ENCODE measurements at regions not wholly inside any gene's neighbourhood (a gene's known extent, or its start where the extent isn't known, plus 50 kb on each side); places are given as distances from the start of the nearest gene placed in this dataset.

DNA sequence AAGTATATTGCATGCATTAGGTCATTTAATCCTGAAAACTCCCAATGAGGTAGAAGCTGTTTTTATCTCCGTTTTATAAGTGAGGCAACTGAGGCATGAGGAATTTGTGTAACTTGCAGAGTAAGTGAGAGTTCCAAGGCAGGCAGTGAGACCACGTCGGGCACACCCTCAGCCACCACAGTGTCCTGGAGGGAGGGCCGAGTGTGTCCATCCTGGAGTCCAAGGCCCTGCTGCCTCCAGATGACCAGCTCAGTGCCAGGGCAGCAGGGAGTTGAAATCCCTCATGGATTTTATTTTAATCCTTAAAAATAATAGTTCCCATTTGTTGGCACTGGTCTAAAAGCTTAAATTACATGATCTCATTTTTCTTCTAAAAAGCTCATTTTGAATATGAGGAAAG lies 104.6 kb upstream of the SMIM23 start:
- TF ChIP-seq SP2 (IDR thresholded peaks at IDR 0.05; ENCODE audit: low read length) (no peak), POLR2AphosphoS5 (IDR thresholded peaks at IDR 0.05; ENCODE audit: low read depth, low read length) (no peak), SUZ12 (IDR thresholded peaks at IDR 0.05; ENCODE audit: low read length) (no peak), SRF (IDR thresholded peaks at IDR 0.05; ENCODE audit: low read depth, low read length) (no peak), ZNF274 (IDR thresholded peaks at IDR 0.05; ENCODE audit: borderline replicate concordance, extremely low read depth, low read length) (no peak), EP300 (IDR thresholded peaks at IDR 0.05; ENCODE audit: borderline replicate concordance in 1 of 2, low read depth in 2 of 2, low read length in 2 of 2) (no peak), EZH2 (IDR thresholded peaks at IDR 0.05; ENCODE audit: low read depth, low read length, severe bottlenecking) (no peak), TAF1 (IDR thresholded peaks at IDR 0.05; ENCODE audit: low read depth, low read length) (no peak)
- TF ChIP-seq, protein P1, sequence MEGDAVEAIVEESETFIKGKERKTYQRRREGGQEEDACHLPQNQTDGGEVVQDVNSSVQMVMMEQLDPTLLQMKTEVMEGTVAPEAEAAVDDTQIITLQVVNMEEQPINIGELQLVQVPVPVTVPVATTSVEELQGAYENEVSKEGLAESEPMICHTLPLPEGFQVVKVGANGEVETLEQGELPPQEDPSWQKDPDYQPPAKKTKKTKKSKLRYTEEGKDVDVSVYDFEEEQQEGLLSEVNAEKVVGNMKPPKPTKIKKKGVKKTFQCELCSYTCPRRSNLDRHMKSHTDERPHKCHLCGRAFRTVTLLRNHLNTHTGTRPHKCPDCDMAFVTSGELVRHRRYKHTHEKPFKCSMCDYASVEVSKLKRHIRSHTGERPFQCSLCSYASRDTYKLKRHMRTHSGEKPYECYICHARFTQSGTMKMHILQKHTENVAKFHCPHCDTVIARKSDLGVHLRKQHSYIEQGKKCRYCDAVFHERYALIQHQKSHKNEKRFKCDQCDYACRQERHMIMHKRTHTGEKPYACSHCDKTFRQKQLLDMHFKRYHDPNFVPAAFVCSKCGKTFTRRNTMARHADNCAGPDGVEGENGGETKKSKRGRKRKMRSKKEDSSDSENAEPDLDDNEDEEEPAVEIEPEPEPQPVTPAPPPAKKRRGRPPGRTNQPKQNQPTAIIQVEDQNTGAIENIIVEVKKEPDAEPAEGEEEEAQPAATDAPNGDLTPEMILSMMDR (IDR thresholded peaks at IDR 0.05; ENCODE audit: control extremely low read depth in 1 of 3, insufficient read depth in 1 of 3, low read depth in 1 of 3, low read length in 3 of 3) = no peak

Measured in H1 (cell line).